GM12875 (cell line): ENCODE measurements at regions not wholly inside any gene's neighbourhood (a gene's known extent, or its start where the extent isn't known, plus 50 kb on each side); places are given as distances from the start of the nearest gene placed in this dataset.

Experiments
- H3K4me3 ChIP-seq: one replicate; pipeline ENCODE4 v1.5.1; 2011; ENCODE audit warnings: low read depth, low read length, control low read depth
- TF ChIP-seq, protein P1 (sequence below): IDR thresholded peaks from 2 replicates; pipeline ENCODE4 v1.5.1; 2011; ENCODE audit warnings: low read depth, mild to moderate bottlenecking, control low read depth, inconsistent platforms, low read length, moderate library complexity, borderline replicate concordance; ENCODE audit not compliant: insufficient read depth

GRCh38 chr15:45903283-45903682 lies 268.5 kb downstream of the SQOR start:
- H3K4me3 ChIP-seq, result no peak overlapping the region

DNA sequence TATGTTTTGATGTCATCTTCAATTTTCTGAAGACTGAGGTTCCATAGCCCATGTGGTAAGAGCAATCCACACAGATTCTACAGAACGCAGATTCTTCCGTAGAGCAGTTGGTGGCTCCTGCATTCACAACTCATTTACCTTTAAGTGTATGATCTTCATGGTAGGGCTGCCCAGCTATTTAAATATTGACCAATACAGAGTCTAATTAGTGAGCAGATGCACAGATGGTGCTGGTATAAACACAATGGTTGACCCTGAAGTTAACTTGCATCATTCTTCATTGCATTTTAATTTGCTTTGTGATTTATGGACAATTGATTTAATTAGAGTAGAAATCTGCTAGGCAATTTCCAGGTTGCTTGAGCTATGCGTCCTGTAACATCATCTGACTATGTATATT lies 269.2 kb downstream of the SQOR start:
- no peak overlapping the region for H3K4me3 ChIP-seq
- TF ChIP-seq, protein P1, sequence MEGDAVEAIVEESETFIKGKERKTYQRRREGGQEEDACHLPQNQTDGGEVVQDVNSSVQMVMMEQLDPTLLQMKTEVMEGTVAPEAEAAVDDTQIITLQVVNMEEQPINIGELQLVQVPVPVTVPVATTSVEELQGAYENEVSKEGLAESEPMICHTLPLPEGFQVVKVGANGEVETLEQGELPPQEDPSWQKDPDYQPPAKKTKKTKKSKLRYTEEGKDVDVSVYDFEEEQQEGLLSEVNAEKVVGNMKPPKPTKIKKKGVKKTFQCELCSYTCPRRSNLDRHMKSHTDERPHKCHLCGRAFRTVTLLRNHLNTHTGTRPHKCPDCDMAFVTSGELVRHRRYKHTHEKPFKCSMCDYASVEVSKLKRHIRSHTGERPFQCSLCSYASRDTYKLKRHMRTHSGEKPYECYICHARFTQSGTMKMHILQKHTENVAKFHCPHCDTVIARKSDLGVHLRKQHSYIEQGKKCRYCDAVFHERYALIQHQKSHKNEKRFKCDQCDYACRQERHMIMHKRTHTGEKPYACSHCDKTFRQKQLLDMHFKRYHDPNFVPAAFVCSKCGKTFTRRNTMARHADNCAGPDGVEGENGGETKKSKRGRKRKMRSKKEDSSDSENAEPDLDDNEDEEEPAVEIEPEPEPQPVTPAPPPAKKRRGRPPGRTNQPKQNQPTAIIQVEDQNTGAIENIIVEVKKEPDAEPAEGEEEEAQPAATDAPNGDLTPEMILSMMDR, result no peak

More at GRCh38 chr15:45903283-45903682, 268.5 kb downstream of the SQOR start:
- TF ChIP-seq, protein P1, result no peak

GRCh38 chr15:45906230-45906629 lies 271.4 kb downstream of the SQOR start:
- no peak overlapping the region for H3K4me3 ChIP-seq
- TF ChIP-seq, protein P1, result no peak

DNA sequence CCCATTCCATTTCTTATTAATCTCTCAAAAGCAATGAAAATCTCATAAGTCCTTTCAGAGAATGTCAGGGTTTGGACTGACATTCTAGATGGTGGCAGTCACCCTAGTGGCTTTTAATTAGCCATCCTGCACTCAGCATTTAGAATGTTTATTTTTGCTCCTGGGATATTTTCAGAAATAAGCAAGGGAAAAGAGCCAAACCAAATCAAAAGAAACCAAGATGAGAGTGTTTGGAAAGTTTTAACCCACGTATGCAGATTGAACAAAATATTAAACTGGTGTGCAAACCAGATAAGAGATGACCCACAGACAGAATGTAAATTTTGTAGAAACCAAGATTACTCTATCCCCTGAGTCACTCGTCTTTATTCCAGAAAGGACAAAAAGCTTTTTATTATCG lies 275.8 kb downstream of the SQOR start:
- no peak overlapping the region for H3K4me3 ChIP-seq
- TF ChIP-seq, protein P1, result no peak

- no peak overlapping the region for H3K4me3 ChIP-seq
- TF ChIP-seq, protein P1, result no peak
Measured at GRCh38 chr15:45913451-45913850, 278.6 kb downstream of the SQOR start.

GRCh38 chr15:45914425-45914824 lies 279.6 kb downstream of the SQOR start:
- TF ChIP-seq, protein P1, result no peak
- no peak overlapping the region for H3K4me3 ChIP-seq

- TF ChIP-seq, protein P1, result no peak
Measured at GRCh38 chr15:45918839-45919238, 284.0 kb downstream of the SQOR start.

More at GRCh38 chr15:45918839-45919238, 284.0 kb downstream of the SQOR start:
- no peak overlapping the region for H3K4me3 ChIP-seq
